OCI-M1 (cell line): ENCODE measurements at regions not wholly inside any gene's neighbourhood (a gene's known extent, or its start where the extent isn't known, plus 50 kb on each side); places are given as distances from the start of the nearest gene placed in this dataset.
A peak's percentile ranks its signal among the peaks of the same experiment; 100 is the strongest.
"Not testable (repeated sequence)": the region's sequence is repeated elsewhere in the genome, so short reads cannot be mapped to it uniquely, and the experiment has no call there.

Source experiments
- DNase-seq: peaks from one replicate; lab custom pipeline; 2025; lab: John Stamatoyannopoulos, UW

GRCh38 chr9:73054091-73054490 is 97.6 kb upstream of the ANXA1 start:
- no peak for DNase-seq

DNA sequence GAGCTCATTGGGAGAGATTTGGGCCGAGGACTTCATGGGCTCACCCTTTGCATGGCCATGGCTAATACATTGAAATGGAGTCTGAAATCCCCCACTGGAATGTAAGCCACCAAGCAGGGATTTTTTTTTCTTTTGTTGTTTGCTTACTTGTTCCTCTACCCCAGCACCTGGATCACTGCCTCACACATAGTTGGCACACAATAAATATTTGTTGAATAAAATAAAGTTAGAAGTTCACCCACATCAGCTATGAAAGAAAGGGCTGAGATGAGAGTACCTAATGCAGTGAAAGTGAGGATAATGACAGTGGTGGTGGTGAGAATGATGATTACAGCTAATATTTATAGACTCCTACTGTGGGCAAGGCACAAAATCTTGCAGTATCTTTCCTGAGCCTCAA is 98.1 kb upstream of the ANXA1 start:
- no peak for DNase-seq

GRCh38 chr9:73050887-73051550 is 98.2 kb upstream of the ALDH1A1 start:
- DNase-seq: no peak

GRCh38 chr9:73050065-73050816 is 97.4 kb upstream of the ALDH1A1 start:
- DNase-seq: no peak

GRCh38 chr9:73049280-73049679 is 96.4 kb upstream of the ALDH1A1 start:
- no peak for DNase-seq

GRCh38 chr9:73046769-73047168 is 93.9 kb upstream of the ALDH1A1 start:
- no peak for DNase-seq

DNA sequence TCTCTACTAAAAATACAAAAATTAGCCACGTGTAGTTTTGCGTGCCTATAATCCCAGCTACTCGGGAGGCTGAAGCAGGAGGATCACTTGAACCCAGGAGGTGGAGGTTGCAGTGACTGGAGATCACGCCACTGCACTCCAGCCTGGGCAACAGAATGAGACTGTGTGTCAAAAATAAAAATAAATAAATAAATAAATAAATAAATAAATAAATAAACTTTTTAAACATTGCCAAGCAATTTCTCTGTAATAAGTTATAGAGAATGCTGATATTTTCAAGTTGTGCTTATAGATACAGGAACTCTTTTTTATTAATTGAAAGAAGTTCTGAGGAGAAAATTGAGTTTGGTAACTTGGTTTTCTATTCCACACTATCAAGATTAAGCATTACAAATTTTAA is 91.9 kb upstream of the ALDH1A1 start:
- not testable (repeated sequence) for DNase-seq

GRCh38 chr9:73042155-73042554 is 89.3 kb upstream of the ALDH1A1 start:
- no peak for DNase-seq

- no peak for DNase-seq
Measured at GRCh38 chr9:73039271-73040263, 86.7 kb upstream of the ALDH1A1 start.

GRCh38 chr9:73038613-73039012 is 85.8 kb upstream of the ALDH1A1 start:
- DNase-seq: no peak

DNA sequence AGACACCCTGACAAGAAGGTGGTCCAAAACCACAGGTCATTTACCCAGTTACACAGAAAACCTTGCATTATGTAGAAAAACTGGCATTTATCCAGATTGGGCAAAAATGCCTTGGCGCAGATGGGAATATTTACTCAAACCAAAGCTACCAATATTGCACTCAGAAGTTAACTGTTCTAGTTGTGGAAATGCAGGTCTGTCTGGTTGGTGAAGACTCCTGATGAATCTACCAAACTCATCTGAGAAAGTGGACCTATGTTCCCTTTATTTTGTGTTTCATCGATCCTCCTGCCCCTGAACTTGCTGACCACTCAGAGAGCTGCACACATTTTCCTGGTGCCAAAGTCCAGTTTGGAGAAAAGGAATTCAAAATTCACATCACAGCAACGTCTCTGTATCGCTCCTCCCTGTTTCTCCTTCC is 85.2 kb upstream of the ALDH1A1 start:
- DNase-seq: no peak

GRCh38 chr9:73037613-73038012 is 84.8 kb upstream of the ALDH1A1 start:
- peak; percentile 13 for DNase-seq

DNA sequence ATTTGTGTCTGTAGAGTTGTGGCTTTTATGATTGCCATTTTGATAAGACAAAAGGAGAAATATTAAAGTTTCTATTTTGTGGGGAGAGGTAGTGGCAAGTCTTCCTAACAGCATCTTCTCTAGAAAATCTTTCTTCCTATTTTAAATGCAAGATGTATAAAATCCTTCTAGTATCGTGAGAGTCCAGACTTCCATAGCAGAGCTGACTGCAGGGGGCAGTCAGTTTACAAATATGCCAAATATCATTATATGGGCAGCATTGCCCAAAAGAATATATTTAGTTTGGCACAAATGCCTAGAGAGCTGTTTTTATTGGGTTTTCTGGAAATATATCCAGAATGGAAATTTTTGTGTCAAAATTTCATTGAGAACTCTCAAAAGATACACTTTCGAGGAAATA is 82.1 kb upstream of the ALDH1A1 start:
- DNase-seq: no peak

GRCh38 chr9:73031350-73031749 is 78.5 kb upstream of the ALDH1A1 start:
- DNase-seq: peak; percentile 43

- DNase-seq: no peak
Measured at GRCh38 chr9:73030370-73031030, 77.6 kb upstream of the ALDH1A1 start.

GRCh38 chr9:73029346-73029745 is 76.5 kb upstream of the ALDH1A1 start:
- no peak for DNase-seq

GRCh38 chr9:73026375-73026774 is 73.5 kb upstream of the ALDH1A1 start:
- DNase-seq: no peak

GRCh38 chr9:73024601-73025034 is 71.8 kb upstream of the ALDH1A1 start:
- peak; percentile 95 for DNase-seq

- DNase-seq: peak; percentile 84
Measured at GRCh38 chr9:73023025-73023541, 70.2 kb upstream of the ALDH1A1 start.

DNA sequence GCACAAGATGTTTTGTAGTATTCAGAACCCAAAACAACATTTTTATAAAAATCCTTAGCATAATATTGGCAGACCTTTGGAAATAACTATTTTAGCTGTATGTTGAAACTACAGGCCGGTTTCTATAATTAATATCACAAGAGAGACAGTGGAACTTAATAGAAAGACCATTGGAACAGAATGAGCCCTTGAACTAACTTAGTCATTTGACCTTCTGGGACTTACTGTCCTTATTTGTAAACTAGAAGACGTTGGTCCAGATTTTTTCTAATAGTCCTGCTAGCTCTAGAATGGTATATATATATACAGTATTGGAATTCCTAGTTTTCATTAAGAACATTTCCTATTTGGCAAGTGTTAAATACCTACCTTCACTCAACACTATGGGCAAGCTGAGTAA is 69.5 kb upstream of the ALDH1A1 start:
- DNase-seq: no peak

- DNase-seq: no peak
Measured at GRCh38 chr9:73020877-73021276, 68.0 kb upstream of the ALDH1A1 start.

- DNase-seq: no peak
Measured at GRCh38 chr9:73014011-73014410, 61.2 kb upstream of the ALDH1A1 start.
